Smooth muscle cell (in vitro differentiated cells): ENCODE measurements at regions not wholly inside any gene's neighbourhood (a gene's known extent, or its start where the extent isn't known, plus 50 kb on each side); places are given as distances from the start of the nearest gene placed in this dataset. TPM values are rescaled to one million over a fixed set of nuclear protein-coding genes. Genes with fewer than 3 reads are reported as not detected.

ENCODE experiments used
- DNase-seq: peaks from one replicate; lab custom pipeline; 2025; ENCODE audit not compliant: unreplicated experiment; lab: John Stamatoyannopoulos, UW
- H2AFZ ChIP-seq: fragments of 200-600 bp; sonication (generic); 2 replicates; pipeline ENCODE4 v1.6.0; 2016; ENCODE audit warnings: antibody characterized with exemption, low read depth, mild to moderate bottlenecking
- H3F3A ChIP-seq: fragments of 200-600 bp; sonication (generic); 2 replicates; pipeline ENCODE4 v1.6.0; 2017; ENCODE audit warnings: antibody characterized with exemption, low read depth
- H3K27ac ChIP-seq: fragments of 200-600 bp; sonication (generic); 2 replicates; pipeline ENCODE4 v1.5.1; 2016; ENCODE audit warnings: low read depth, mild to moderate bottlenecking
- H3K27me3 ChIP-seq: fragments of 200-600 bp; sonication (generic); 2 replicates; pipeline ENCODE4 v1.6.1; 2016; ENCODE audit warnings: low read depth, mild to moderate bottlenecking
- H3K36me3 ChIP-seq: fragments of 200-600 bp; sonication (generic); 2 replicates; pipeline ENCODE4 v1.5.1; 2016; ENCODE audit warnings: low read depth
- H3K4me1 ChIP-seq: fragments of 200-600 bp; sonication (generic); 2 replicates; pipeline ENCODE4 v1.5.1; 2016; ENCODE audit warnings: low read depth
- H3K4me2 ChIP-seq: fragments of 200-600 bp; sonication (generic); 2 replicates; pipeline ENCODE4 v1.6.0; 2016; ENCODE audit warnings: mild to moderate bottlenecking
- H3K4me3 ChIP-seq: fragments of 200-600 bp; sonication (generic); 2 replicates; pipeline ENCODE4 v1.5.1; 2016; ENCODE audit warnings: mild to moderate bottlenecking
- H3K79me2 ChIP-seq: fragments of 200-600 bp; sonication (generic); 2 replicates; pipeline ENCODE4 v1.6.0; 2016; ENCODE audit warnings: low read depth, mild to moderate bottlenecking
- H3K9ac ChIP-seq: fragments of 200-600 bp; sonication (generic); 2 replicates; pipeline ENCODE4 v1.6.0; 2016; ENCODE audit warnings: low read depth
- H3K9me3 ChIP-seq: fragments of 200-600 bp; sonication (generic); replicated peaks from 2 replicates; pipeline ENCODE4 v1.5.1; 2016; ENCODE audit warnings: low read depth
- H4K20me1 ChIP-seq: fragments of 200-600 bp; sonication (generic); 2 replicates; pipeline ENCODE4 v1.6.0; 2016; ENCODE audit warnings: low read depth
- CTCF ChIP-seq: fragments of 200-600 bp; sonication (generic); IDR thresholded peaks from 2 replicates; pipeline ENCODE4 v1.5.1; 2017; ENCODE audit warnings: borderline replicate concordance, mild to moderate bottlenecking, antibody characterized with exemption; ENCODE audit not compliant: insufficient read depth, poor library complexity, severe bottlenecking
- WGBS: methylation state at CpG from one replicate; pipeline ENCODE4 v1.1.7; 2016; ENCODE audit warnings: low lambda C conversion rate; 5-methylcytosine and 5-hydroxymethylcytosine counted together
- small RNA-seq: library from RNA; depleted of rRNA; stranded (forward); fragments of <200 nt; gene quantifications from one replicate; pipeline ENCODE3, GENCODE V24; 2014

DNA sequence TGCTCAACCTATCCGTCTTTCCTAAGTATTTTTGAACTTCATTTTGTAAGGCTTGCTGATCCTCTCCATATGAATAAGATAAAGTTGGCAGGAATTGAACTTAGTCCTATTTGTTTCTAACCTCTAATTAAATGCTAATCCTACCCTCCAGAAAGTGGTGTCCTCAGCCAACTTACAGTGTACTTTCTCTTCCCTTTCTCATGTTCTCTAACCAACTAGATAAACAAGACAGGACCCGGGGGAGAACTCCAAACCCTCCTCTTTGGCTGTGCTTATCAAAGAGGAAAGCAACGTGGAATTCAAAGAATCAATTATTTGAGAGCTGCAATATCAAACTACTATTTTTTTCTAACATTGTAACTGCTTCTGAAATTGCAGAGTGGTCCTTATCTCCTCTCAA, 56.5 kb upstream of the NRSN1 start:
- no peak for TF ChIP-seq CTCF
- 76% methylated on average over 3 of the region's 3 CpGs for WGBS

DNA sequence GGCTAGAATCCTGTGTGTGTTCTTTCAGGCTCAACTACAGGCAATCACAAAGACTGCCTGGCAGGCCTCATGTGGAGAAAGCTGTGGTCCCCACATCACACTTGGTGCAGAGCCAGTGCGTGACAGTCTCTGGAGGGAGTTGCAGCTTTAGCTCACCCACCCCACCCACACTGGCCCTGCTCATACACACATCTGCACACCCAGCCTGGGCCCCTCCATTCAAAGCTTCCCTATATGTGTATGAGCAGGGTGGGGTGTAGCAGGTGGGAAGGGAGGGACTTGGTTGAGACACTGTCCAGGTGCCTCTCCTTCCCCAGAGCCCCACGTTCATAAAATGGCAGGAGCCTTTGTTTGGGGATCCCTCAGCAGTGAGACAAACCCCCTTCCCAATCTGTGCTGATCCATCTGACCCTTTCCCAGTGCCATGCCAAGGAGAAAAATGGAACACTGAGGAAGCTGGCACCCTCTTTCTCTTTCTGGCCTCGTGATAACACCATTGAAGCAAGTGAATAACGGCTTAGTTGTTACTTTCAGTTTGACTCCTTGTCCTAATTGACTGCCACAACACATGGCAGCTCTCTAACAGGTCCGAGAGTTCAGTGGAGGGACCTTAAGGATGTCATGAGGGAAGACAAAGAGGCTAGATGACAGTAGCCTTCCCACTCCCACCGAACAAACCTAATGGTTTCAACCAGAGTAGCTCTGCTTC, 53.8 kb upstream of the NRSN1 start:
- WGBS: 84% methylated on average over 6 of the region's 6 CpGs
- Histone ChIP-seq H3K9me3 (no peaks in the 10 kb centered on the region), H2AFZ (no peak overlapping the region), H3K4me3 (no peak overlapping the region), H3K27me3 (peaks cover 10% of the 10 kb centered on the region), H3K4me1 (no peaks in the 10 kb centered on the region), H3K79me2 (no peaks in the 10 kb centered on the region), H3K36me3 (no peaks in the 10 kb centered on the region), H3K27ac (no peak overlapping the region), H3K4me2 (no peak overlapping the region), H3F3A (no peaks in the 10 kb centered on the region), H4K20me1 (no peaks in the 10 kb centered on the region), H3K9ac (no peak overlapping the region)
- TF ChIP-seq CTCF: no peak
- no peak for DNase-seq

More for the DNA sequence above, 56.5 kb upstream of the NRSN1 start:
- Histone ChIP-seq H3K27ac (no peak overlapping the region), H3K4me2 (no peak overlapping the region), H3K36me3 (no peaks in the 10 kb centered on the region), H3K9ac (no peak overlapping the region), H3K79me2 (no peaks in the 10 kb centered on the region), H3K4me1 (no peaks in the 10 kb centered on the region), H3K27me3 (peaks cover 10% of the 10 kb centered on the region), H3K9me3 (no peaks in the 10 kb centered on the region), H2AFZ (no peak overlapping the region), H3K4me3 (no peak overlapping the region), H4K20me1 (no peaks in the 10 kb centered on the region), H3F3A (no peaks in the 10 kb centered on the region)
- DNase-seq: no peak

- DNase-seq: no peak
- Histone ChIP-seq H2AFZ (no peak overlapping the region), H3F3A (no peaks in the 10 kb centered on the region), H3K9ac (no peak overlapping the region), H3K9me3 (no peaks in the 10 kb centered on the region), H3K4me3 (no peak overlapping the region), H3K79me2 (no peaks in the 10 kb centered on the region), H3K27ac (no peak overlapping the region), H3K4me2 (no peak overlapping the region), H3K4me1 (no peaks in the 10 kb centered on the region), H4K20me1 (no peaks in the 10 kb centered on the region), H3K27me3 (peaks cover 4% of the 10 kb centered on the region), H3K36me3 (no peaks in the 10 kb centered on the region)
- WGBS: 85% methylated on average over 1 of the region's 1 CpG
- no peak for TF ChIP-seq CTCF
Observed at GRCh38 chr6:24076011-24076410, 50.0 kb upstream of the NRSN1 start.

Small RNA genes in the stretch of these regions (small RNA-seq; reads per million reads assigned to genes)
- gene AL133270.1 (not detected), gene RNU6-1060P (not detected), gene SPTLC1P2 (0.11 reads per million)
